PC-9 (cell line): ENCODE measurements at regions not wholly inside any gene's neighbourhood (a gene's known extent, or its start where the extent isn't known, plus 50 kb on each side); places are given as distances from the start of the nearest gene placed in this dataset.

Source experiments
- CTCF ChIP-seq: fragments of 200-600 bp; sonication (generic); conservative IDR thresholded peaks from 2 replicates; pipeline ENCODE4 v1.6.1; 2017; ENCODE audit warnings: mixed run types, antibody characterized with exemption, mild to moderate bottlenecking, moderate library complexity
- EZH2 ChIP-seq: fragments of 200-600 bp; sonication (generic); IDR thresholded peaks from 2 replicates; pipeline ENCODE4 v1.8.0; 2017; ENCODE audit warnings: antibody characterized with exemption, low read depth

- no peak for TF ChIP-seq EZH2
- TF ChIP-seq CTCF: no peak
Observed at GRCh38 chr18:6563896-6564295, 149.2 kb upstream of the L3MBTL4 start.
